ENCODE measurements at regions not wholly inside any gene's neighbourhood (a gene's known extent, or its start where the extent isn't known, plus 50 kb on each side); places are given as distances from the start of the nearest gene placed in this dataset.

DNA sequence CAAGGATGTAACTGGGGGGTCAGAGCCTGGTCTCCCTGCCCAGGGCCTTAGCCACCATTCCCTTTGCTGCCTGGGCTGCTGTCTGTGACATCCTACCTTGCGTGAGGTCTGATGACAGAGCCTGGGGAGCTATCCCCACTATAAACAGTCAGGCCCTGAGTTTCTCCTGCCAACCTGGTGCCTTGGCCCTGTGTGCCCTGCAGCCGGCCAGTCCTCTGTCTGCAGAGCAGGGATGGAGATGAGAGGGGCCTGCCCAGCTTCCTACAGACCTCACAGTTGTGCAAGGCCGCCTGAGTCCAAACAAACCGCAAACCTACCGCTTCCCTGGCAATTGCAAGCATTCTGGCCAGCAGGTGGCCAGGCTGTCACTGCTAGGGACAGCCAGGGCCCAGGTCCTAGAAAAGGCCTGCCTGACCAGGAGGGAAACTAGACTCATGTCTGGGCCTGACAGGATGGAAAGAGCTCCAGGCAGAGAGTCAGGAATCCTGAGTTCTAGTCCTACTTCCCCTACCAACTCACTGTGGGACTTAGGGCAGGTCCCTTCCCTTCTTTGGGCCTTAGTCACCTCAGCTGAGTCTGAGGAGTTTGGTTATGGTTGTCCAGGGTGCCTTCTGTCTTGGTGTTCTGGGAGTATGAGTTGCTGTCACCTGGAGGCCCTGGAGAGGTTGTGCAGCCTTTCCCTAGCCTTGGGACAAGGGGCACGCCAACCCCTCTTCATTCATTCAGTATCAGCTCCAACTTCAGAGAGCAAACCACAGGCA, 86.2 kb downstream of the VEGFA start (continued):
- TF ChIP-seq, protein P1, sequence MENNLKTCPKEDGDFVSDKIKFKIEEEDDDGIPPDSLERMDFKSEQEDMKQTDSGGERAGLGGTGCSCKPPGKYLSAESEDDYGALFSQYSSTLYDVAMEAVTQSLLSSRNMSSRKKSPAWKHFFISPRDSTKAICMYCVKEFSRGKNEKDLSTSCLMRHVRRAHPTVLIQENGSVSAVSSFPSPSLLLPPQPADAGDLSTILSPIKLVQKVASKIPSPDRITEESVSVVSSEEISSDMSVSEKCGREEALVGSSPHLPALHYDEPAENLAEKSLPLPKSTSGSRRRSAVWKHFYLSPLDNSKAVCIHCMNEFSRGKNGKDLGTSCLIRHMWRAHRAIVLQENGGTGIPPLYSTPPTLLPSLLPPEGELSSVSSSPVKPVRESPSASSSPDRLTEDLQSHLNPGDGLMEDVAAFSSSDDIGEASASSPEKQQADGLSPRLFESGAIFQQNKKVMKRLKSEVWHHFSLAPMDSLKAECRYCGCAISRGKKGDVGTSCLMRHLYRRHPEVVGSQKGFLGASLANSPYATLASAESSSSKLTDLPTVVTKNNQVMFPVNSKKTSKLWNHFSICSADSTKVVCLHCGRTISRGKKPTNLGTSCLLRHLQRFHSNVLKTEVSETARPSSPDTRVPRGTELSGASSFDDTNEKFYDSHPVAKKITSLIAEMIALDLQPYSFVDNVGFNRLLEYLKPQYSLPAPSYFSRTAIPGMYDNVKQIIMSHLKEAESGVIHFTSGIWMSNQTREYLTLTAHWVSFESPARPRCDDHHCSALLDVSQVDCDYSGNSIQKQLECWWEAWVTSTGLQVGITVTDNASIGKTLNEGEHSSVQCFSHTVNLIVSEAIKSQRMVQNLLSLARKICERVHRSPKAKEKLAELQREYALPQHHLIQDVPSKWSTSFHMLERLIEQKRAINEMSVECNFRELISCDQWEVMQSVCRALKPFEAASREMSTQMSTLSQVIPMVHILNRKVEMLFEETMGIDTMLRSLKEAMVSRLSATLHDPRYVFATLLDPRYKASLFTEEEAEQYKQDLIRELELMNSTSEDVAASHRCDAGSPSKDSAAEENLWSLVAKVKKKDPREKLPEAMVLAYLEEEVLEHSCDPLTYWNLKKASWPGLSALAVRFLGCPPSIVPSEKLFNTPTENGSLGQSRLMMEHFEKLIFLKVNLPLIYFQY (CRISPR knock-in tag; IDR thresholded peaks at IDR 0.05; ENCODE audit: borderline replicate concordance), result peak; percentile 89; the same call in 1 of the 2 replicates
- TF ChIP-seq NRL (CRISPR knock-in tag; IDR thresholded peaks at IDR 0.05; ENCODE audit: borderline replicate concordance) (peak; percentile 75; the same call in 1 of the 2 replicates), ATF1 (CRISPR knock-in tag; IDR thresholded peaks at IDR 0.05) (no peak), SMC3 (IDR thresholded peaks at IDR 0.05; ENCODE audit: low read length) (peak; percentile 95), ZMYM3 (CRISPR knock-in tag; IDR thresholded peaks at IDR 0.05) (peak; percentile 93), SP4 (CRISPR knock-in tag; IDR thresholded peaks at IDR 0.05) (peak; percentile 69), YEATS2 (CRISPR knock-in tag; IDR thresholded peaks at IDR 0.05; ENCODE audit: borderline replicate concordance) (peak; percentile 63), HNRNPK (IDR thresholded peaks at IDR 0.05; ENCODE audit: low read depth, low read length, poor library complexity, severe bottlenecking) (no peak), ETV5 (CRISPR knock-in tag; IDR thresholded peaks at IDR 0.05; ENCODE audit: borderline replicate concordance) (peak; percentile 23; the same call in 1 of the 2 replicates), ZNF546 (CRISPR knock-in tag; conservative IDR thresholded peaks at IDR 0.05) (0 out of 2 replicates have a peak, but pooled peaks have one; percentile 44), SNAI1 (CRISPR knock-in tag; IDR thresholded peaks at IDR 0.05; ENCODE audit: borderline replicate concordance) (no peak), HDAC1 (CRISPR knock-in tag; IDR thresholded peaks at IDR 0.05) (0 out of 2 replicates have a peak, but pooled peaks have one; percentile 41), ELF1 (CRISPR knock-in tag; IDR thresholded peaks at IDR 0.05) (peak; percentile 38; the same call in 1 of the 2 replicates), ZBTB42 (CRISPR knock-in tag; IDR thresholded peaks at IDR 0.05) (no peak), CEBPG (CRISPR knock-in tag; IDR thresholded peaks at IDR 0.05) (peak; percentile 93)
- TF ChIP-seq, protein P2, sequence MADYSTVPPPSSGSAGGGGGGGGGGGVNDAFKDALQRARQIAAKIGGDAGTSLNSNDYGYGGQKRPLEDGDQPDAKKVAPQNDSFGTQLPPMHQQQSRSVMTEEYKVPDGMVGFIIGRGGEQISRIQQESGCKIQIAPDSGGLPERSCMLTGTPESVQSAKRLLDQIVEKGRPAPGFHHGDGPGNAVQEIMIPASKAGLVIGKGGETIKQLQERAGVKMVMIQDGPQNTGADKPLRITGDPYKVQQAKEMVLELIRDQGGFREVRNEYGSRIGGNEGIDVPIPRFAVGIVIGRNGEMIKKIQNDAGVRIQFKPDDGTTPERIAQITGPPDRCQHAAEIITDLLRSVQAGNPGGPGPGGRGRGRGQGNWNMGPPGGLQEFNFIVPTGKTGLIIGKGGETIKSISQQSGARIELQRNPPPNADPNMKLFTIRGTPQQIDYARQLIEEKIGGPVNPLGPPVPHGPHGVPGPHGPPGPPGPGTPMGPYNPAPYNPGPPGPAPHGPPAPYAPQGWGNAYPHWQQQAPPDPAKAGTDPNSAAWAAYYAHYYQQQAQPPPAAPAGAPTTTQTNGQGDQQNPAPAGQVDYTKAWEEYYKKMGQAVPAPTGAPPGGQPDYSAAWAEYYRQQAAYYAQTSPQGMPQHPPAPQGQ (CRISPR knock-in tag; IDR thresholded peaks at IDR 0.05; ENCODE audit: borderline replicate concordance), result no peak
- TF ChIP-seq, protein P3, sequence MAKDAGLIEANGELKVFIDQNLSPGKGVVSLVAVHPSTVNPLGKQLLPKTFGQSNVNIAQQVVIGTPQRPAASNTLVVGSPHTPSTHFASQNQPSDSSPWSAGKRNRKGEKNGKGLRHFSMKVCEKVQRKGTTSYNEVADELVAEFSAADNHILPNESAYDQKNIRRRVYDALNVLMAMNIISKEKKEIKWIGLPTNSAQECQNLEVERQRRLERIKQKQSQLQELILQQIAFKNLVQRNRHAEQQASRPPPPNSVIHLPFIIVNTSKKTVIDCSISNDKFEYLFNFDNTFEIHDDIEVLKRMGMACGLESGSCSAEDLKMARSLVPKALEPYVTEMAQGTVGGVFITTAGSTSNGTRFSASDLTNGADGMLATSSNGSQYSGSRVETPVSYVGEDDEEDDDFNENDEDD (CRISPR knock-in tag; IDR thresholded peaks at IDR 0.05; ENCODE audit: borderline replicate concordance), result peak; percentile 64; the same call in 1 of the 2 replicates
- TF ChIP-seq, protein P4, sequence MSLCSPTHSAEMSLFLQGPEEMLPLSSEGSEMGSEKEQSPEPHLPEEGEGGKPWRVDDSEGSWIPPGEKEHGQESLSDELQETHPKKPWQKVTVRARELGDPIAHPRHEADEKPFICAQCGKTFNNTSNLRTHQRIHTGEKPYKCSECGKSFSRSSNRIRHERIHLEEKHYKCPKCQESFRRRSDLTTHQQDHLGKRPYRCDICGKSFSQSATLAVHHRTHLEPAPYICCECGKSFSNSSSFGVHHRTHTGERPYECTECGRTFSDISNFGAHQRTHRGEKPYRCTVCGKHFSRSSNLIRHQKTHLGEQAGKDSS (CRISPR knock-in tag; IDR thresholded peaks at IDR 0.05; ENCODE audit: borderline replicate concordance, low read depth), result peak; percentile 91; the same call in 1 of the 2 replicates
- TF ChIP-seq, protein P5, sequence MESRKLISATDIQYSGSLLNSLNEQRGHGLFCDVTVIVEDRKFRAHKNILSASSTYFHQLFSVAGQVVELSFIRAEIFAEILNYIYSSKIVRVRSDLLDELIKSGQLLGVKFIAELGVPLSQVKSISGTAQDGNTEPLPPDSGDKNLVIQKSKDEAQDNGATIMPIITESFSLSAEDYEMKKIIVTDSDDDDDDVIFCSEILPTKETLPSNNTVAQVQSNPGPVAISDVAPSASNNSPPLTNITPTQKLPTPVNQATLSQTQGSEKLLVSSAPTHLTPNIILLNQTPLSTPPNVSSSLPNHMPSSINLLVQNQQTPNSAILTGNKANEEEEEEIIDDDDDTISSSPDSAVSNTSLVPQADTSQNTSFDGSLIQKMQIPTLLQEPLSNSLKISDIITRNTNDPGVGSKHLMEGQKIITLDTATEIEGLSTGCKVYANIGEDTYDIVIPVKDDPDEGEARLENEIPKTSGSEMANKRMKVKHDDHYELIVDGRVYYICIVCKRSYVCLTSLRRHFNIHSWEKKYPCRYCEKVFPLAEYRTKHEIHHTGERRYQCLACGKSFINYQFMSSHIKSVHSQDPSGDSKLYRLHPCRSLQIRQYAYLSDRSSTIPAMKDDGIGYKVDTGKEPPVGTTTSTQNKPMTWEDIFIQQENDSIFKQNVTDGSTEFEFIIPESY (CRISPR knock-in tag; IDR thresholded peaks at IDR 0.05), result peak; percentile 66
